ENCODE measurements at regions not wholly inside any gene's neighbourhood (a gene's known extent, or its start where the extent isn't known, plus 50 kb on each side); places are given as distances from the start of the nearest gene placed in this dataset.

DNA sequence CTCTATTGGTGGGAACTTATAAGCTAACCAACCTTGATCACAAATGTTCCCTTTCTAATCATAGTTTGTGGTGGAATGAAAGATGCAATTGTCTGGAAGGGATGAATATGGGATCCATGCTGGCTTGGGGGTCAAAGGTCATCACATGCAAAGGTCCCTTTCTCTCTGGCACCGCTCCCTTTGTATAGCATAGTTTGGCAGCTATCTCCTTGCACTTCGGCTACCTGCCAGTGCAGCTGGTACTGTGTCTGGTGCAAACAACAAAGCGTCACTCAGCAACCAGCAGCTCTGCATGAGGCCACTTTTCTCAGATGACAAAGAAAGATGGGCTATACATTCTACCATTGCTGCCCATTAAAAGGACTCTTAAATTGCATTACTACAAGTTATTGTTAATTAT is 188.2 kb upstream of the NFIA start:
- DNase-seq (ENCODE audit: low read depth in 1 of 2, low spot score in 2 of 2), result no peak
- Histone ChIP-seq H4K5ac (ENCODE audit: insufficient read length, low read depth, low read length) (no peak overlapping the region), H3K27ac (ENCODE audit: low read depth, low read length) (no peak overlapping the region), H3K14ac (ENCODE audit: insufficient read length) (no peak overlapping the region), H3K36me3 (ENCODE audit: control insufficient read depth in 2 of 4, insufficient read depth in 4 of 4, low read length in 3 of 4) (no peaks in the 10 kb centered on the region), H4K91ac (replicated peaks; ENCODE audit: insufficient read length, low read length) (no peak overlapping the region), H3K23ac (ENCODE audit: insufficient read length) (no peak overlapping the region), H2BK15ac (ENCODE audit: low read length) (no peak overlapping the region), H2AK5ac (ENCODE audit: low read depth, low read length) (no peak overlapping the region), H3K27me3 (replicated peaks in 1 of 4; ENCODE audit: control insufficient read depth in 3 of 4, extremely low read depth in 1 of 4, insufficient read depth in 3 of 4, low read length in 3 of 4) (no peaks in the 10 kb centered on the region), H3K4me1 (replicated peaks in 1 of 4; ENCODE audit: control insufficient read depth in 3 of 4, insufficient read depth in 4 of 4, low read length in 3 of 4) (peaks cover 0 to 16% (median 9%) of the 10 kb centered on the region in 4 experiments; a peak in 4 of 7 replicates), H3K4me2 (ENCODE audit: insufficient read depth in 1 of 2, low read depth in 2 of 2, low read length in 2 of 2) (no peak overlapping the region), H3K4me3 (ENCODE audit: extremely low read depth in 1 of 4, insufficient read depth in 2 of 4, low read depth in 3 of 4, low read length in 4 of 4) (no peak overlapping the region), H4K8ac (ENCODE audit: extremely low read depth, insufficient read depth, low read length) (no peak overlapping the region), H3K79me2 (ENCODE audit: control insufficient read depth in 1 of 2, insufficient read depth in 2 of 2, low read length in 2 of 2) (no peaks in the 10 kb centered on the region), H3K79me1 (ENCODE audit: low read depth, low read length) (no peaks in the 10 kb centered on the region), H2BK120ac (replicated peaks; ENCODE audit: low read depth, low read length) (no peak overlapping the region), H3K56ac (replicated peaks; ENCODE audit: insufficient read length, low read depth, low read length) (no peak overlapping the region), H3K9me3 (ENCODE audit: insufficient read depth in 2 of 2, low read depth in 1 of 2, low read length in 1 of 2) (no peaks in the 10 kb centered on the region), H2BK12ac (ENCODE audit: low read depth, low read length) (no peak overlapping the region), H3K23me2 (ENCODE audit: low read depth, low read length) (no peaks in the 10 kb centered on the region), H4K20me1 (replicated peaks in 1 of 2; ENCODE audit: control insufficient read depth in 1 of 2, insufficient read depth in 2 of 2, low read length in 2 of 2) (no peaks in the 10 kb centered on the region), H2AFZ (ENCODE audit: low read length) (no peak overlapping the region), H3K9ac (replicated peaks in 1 of 4; ENCODE audit: extremely low read depth in 1 of 4, low read depth in 3 of 4, low read length in 3 of 4) (no peak overlapping the region), H3K4ac (replicated peaks; ENCODE audit: insufficient read length, low read depth, low read length) (no peak overlapping the region), H3K18ac (ENCODE audit: extremely low read depth, low read length) (no peak overlapping the region), H2BK5ac (ENCODE audit: low read depth, low read length) (no peak overlapping the region), H2BK20ac (ENCODE audit: low read length) (no peak overlapping the region)
- TF ChIP-seq, protein P1, sequence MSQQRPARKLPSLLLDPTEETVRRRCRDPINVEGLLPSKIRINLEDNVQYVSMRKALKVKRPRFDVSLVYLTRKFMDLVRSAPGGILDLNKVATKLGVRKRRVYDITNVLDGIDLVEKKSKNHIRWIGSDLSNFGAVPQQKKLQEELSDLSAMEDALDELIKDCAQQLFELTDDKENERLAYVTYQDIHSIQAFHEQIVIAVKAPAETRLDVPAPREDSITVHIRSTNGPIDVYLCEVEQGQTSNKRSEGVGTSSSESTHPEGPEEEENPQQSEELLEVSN (IDR thresholded peaks at IDR 0.05), result no peak
- TF ChIP-seq BACH1 (IDR thresholded peaks at IDR 0.05; ENCODE audit: low read length) (no peak), EGR1 (IDR thresholded peaks at IDR 0.05; ENCODE audit: borderline replicate concordance, low read depth, low read length) (no peak)
- POLR2A ChIA-PET (ENCODE audit: partially characterized antibody), result interaction anchor here (0.5 kb wide), 1 partner anchor 843 kb away, joined by 4 read pairs; no protein-coding TSS in a partner anchor
- FAIRE-seq, result no peak
- CTCF ChIA-PET (ENCODE audit: partially characterized antibody), result interaction anchor here (1.1 to 1.6 kb wide), 2 partner anchors 61 to 156 kb away, joined by 3 to 5 read pairs; no protein-coding TSS in a partner anchor
- WGBS, 2 experiments (ENCODE audit: extremely low coverage in 1 of 2, insufficient coverage in 1 of 2, insufficient read length in 1 of 2, insufficient replicate concordance in 2 of 2, low coverage in 1 of 2, low lambda C conversion rate in 2 of 2, missing lambda C conversion rate in 1 of 2), result 87% methylated on average over 3 of the region's 3 CpGs; no CpG with 5 or more reads in 1 of the 2 experiments
